Cardiac muscle cell (in vitro differentiated cells and primary cell): ENCODE measurements at regions not wholly inside any gene's neighbourhood (a gene's known extent, or its start where the extent isn't known, plus 50 kb on each side); places are given as distances from the start of the nearest gene placed in this dataset.

Experiments used
- DNase-seq, 2 donors: peaks; one replicate each; pipeline versions ENCODE4 v3.0.0 to v3.0.0-alpha.2; 2010 to 2017; ENCODE audit warnings: low read depth in 1 of 2, low spot score in 1 of 2
- H3K27ac ChIP-seq: fragments of 200-600 bp; sonication (generic); 2 replicates; pipeline ENCODE4 v1.5.1; 2016
- H3K27me3 ChIP-seq: fragments of 200-600 bp; sonication (generic); 2 replicates; pipeline ENCODE4 v1.6.0; 2016; ENCODE audit warnings: control low read depth
- H3K36me3 ChIP-seq: fragments of 200-600 bp; sonication (generic); 2 replicates; pipeline ENCODE4 v1.5.1; 2016; ENCODE audit warnings: control low read depth
- H3K4me1 ChIP-seq: fragments of 200-600 bp; sonication (generic); 2 replicates; pipeline ENCODE4 v1.8.1; 2017; ENCODE audit warnings: low read depth, mild to moderate bottlenecking, mixed run types
- H3K4me3 ChIP-seq: fragments of 200-600 bp; sonication (generic); 2 replicates; pipeline ENCODE4 v1.5.1; 2016; ENCODE audit warnings: mild to moderate bottlenecking
- H3K9me3 ChIP-seq: fragments of 200-600 bp; sonication (generic); 2 replicates; pipeline ENCODE4 v1.5.1; 2017; ENCODE audit warnings: low read depth, mild to moderate bottlenecking, control low read depth
- TF ChIP-seq, protein P1 (sequence below): IDR thresholded peaks from 2 replicates; pipeline ENCODE4 v1.5.1; 2012; ENCODE audit warnings: low read depth, mild to moderate bottlenecking, low read length

GRCh38 chr1:204744107-204744779 is 58.7 kb upstream of the LRRN2 start:
- H3K36me3 ChIP-seq = no peaks in the 10 kb centered on the region
- H3K9me3 ChIP-seq = no peaks in the 10 kb centered on the region
- no peak overlapping the region for H3K4me3 ChIP-seq
- no peak overlapping the region for H3K27ac ChIP-seq
- TF ChIP-seq, protein P1, sequence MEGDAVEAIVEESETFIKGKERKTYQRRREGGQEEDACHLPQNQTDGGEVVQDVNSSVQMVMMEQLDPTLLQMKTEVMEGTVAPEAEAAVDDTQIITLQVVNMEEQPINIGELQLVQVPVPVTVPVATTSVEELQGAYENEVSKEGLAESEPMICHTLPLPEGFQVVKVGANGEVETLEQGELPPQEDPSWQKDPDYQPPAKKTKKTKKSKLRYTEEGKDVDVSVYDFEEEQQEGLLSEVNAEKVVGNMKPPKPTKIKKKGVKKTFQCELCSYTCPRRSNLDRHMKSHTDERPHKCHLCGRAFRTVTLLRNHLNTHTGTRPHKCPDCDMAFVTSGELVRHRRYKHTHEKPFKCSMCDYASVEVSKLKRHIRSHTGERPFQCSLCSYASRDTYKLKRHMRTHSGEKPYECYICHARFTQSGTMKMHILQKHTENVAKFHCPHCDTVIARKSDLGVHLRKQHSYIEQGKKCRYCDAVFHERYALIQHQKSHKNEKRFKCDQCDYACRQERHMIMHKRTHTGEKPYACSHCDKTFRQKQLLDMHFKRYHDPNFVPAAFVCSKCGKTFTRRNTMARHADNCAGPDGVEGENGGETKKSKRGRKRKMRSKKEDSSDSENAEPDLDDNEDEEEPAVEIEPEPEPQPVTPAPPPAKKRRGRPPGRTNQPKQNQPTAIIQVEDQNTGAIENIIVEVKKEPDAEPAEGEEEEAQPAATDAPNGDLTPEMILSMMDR = no peak
- H3K27me3 ChIP-seq = peaks cover 12% of the 10 kb centered on the region
- no peak for DNase-seq
- no peaks in the 10 kb centered on the region for H3K4me1 ChIP-seq

DNA sequence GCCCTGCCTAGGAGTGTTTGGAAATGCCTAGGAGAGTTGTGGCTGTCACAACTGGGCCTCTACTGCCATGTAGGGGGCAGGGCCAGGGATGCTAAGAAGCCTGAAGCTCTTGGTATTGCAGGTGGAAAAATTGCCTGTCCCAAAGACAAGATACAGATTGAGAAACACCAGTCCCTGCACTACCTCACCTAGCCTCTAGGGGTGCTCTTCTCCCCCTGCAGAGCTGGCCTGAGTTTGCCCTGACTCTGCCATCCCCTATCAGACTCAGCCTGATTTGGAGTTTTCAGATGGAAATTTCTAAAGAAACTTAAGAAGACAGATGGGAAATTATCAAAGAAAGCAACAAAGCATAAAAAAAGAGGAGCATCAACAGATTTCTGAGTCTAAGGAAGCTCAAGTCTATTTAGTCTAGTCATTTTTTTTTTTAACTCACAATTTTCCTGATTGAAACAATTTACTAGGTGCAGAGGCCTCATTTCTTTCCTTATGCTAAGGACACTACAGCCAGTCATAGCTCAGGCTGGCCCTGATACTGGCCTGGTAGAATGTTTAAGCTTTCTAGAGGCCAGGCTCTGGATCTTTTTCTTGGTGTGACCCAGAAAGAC is 61.4 kb upstream of the LRRN2 start:
- TF ChIP-seq, protein P1 = peak; percentile 99
- peaks cover 12% of the 10 kb centered on the region for H3K27me3 ChIP-seq
- H3K4me3 ChIP-seq = no peak overlapping the region
- no peak overlapping the region for H3K27ac ChIP-seq
- H3K36me3 ChIP-seq = no peaks in the 10 kb centered on the region
- peaks cover 16% of the 10 kb centered on the region for H3K4me1 ChIP-seq
- H3K9me3 ChIP-seq = no peaks in the 10 kb centered on the region
- peak; percentile 50 to 57 for DNase-seq

DNA sequence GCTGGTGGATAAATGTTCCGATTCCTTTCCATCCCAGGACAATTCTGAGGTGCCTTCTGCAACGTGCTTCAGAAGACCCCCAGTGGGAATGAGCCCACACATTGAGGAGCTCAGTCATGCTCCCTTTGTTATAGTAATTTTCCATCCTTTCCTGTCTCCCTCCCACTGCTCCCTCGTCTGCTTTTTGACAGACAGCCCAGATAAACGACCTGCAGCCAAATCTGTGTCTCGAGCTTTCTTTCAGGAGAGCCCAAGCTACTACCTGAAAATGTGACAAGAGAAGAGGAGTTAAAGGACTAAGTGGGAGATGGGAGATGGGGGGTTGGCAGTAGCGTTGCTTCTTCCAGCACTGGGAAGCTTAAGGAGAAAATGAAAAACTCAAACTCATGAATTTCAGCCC is 65.9 kb upstream of the LRRN2 start:
- H3K36me3 ChIP-seq = no peaks in the 10 kb centered on the region
- TF ChIP-seq, protein P1 = no peak

GRCh38 chr1:204751883-204752687 is 66.5 kb upstream of the LRRN2 start:
- TF ChIP-seq, protein P1 = no peak
- peak in 1 of 2 donors; percentile 34 for DNase-seq
- H3K27ac ChIP-seq = no peak overlapping the region
- no peaks in the 10 kb centered on the region for H3K27me3 ChIP-seq
- no peaks in the 10 kb centered on the region for H3K36me3 ChIP-seq
- H3K4me1 ChIP-seq = peaks cover 16% of the 10 kb centered on the region
- H3K4me3 ChIP-seq = no peak overlapping the region
- H3K9me3 ChIP-seq = no peaks in the 10 kb centered on the region

More for the DNA sequence above, 65.9 kb upstream of the LRRN2 start:
- Histone ChIP-seq H3K9me3 (no peaks in the 10 kb centered on the region), H3K27ac (no peak overlapping the region), H3K4me3 (no peak overlapping the region), H3K27me3 (no peaks in the 10 kb centered on the region), H3K4me1 (peaks cover 16% of the 10 kb centered on the region)
- DNase-seq = no peak

DNA sequence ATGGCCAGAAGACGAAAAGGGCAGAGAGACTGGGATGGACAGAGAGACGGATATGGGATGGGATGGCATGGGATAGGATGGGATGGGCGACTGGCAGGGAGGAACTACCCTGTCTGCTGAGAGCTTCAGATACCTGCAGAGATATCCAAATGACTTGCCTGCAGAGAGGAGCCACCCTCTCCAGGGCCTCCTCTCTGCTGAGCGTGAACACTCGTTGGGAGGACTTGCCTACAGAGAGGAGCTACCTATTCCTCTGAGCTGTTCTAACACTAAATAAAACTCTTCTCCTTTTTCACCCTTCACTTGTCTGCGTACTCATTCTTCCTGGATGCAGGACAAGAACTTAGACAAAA is 67.1 kb upstream of the LRRN2 start:
- Histone ChIP-seq H3K4me1 (peaks cover 16% of the 10 kb centered on the region), H3K9me3 (no peaks in the 10 kb centered on the region), H3K4me3 (no peak overlapping the region), H3K36me3 (no peaks in the 10 kb centered on the region), H3K27ac (no peak overlapping the region), H3K27me3 (no peaks in the 10 kb centered on the region)
- DNase-seq = no peak
- TF ChIP-seq, protein P1 = no peak
